Loucy (cell line): ENCODE measurements at regions not wholly inside any gene's neighbourhood (a gene's known extent, or its start where the extent isn't known, plus 50 kb on each side); places are given as distances from the start of the nearest gene placed in this dataset.

Experiments used
- H2AFZ ChIP-seq: fragments of 200-600 bp; sonication (generic); 2 replicates; pipeline ENCODE4 v1.6.0; 2016; ENCODE audit warnings: antibody characterized with exemption, mild to moderate bottlenecking, low read length, moderate library complexity
- H3F3A ChIP-seq: fragments of 200-600 bp; 2 replicates; pipeline ENCODE4 v1.6.0; 2016; ENCODE audit warnings: antibody characterized with exemption, low read depth, mild to moderate bottlenecking
- H3K27me3 ChIP-seq: fragments of 200-600 bp; sonication (generic); 2 replicates; pipeline ENCODE4 v1.6.1; 2014; ENCODE audit warnings: low read length, mild to moderate bottlenecking; ENCODE audit not compliant: insufficient read depth, poor library complexity, severe bottlenecking
- H3K36me3 ChIP-seq: fragments of 200-600 bp; sonication (generic); 2 replicates; pipeline ENCODE4 v1.6.1; 2016; ENCODE audit warnings: low read length; ENCODE audit not compliant: insufficient read depth
- H3K4me1 ChIP-seq: fragments of 200-600 bp; sonication (generic); 2 replicates; pipeline ENCODE4 v1.5.1; 2014; ENCODE audit warnings: low read length, mild to moderate bottlenecking; ENCODE audit not compliant: insufficient read depth, poor library complexity, severe bottlenecking
- H3K4me2 ChIP-seq: fragments of 200-600 bp; sonication (generic); 2 replicates; pipeline ENCODE4 v1.6.0; 2014; ENCODE audit warnings: antibody characterized with exemption, low read length, low read depth, mild to moderate bottlenecking; ENCODE audit not compliant: poor library complexity, severe bottlenecking
- H3K4me3 ChIP-seq: fragments of 200-600 bp; sonication (generic); 2 replicates; pipeline ENCODE4 v1.5.1; 2014; ENCODE audit warnings: low read length, mild to moderate bottlenecking, mixed read lengths; ENCODE audit not compliant: poor library complexity, severe bottlenecking
- H3K79me2 ChIP-seq: fragments of 200-600 bp; sonication (generic); 2 replicates; pipeline ENCODE4 v1.6.1; 2014; ENCODE audit warnings: low read length; ENCODE audit not compliant: insufficient read depth
- H3K9ac ChIP-seq: fragments of 200-600 bp; sonication (generic); 2 replicates; pipeline ENCODE4 v1.6.0; 2014; ENCODE audit warnings: mild to moderate bottlenecking, low read depth, low read length, moderate library complexity; ENCODE audit not compliant: poor library complexity, severe bottlenecking
- H3K9me2 ChIP-seq: fragments of 200-600 bp; sonication (generic); replicated peaks from 2 replicates; pipeline ENCODE4 v1.6.1; 2016; ENCODE audit warnings: low read depth, low read length, mixed read lengths
- H3K9me3 ChIP-seq: fragments of 200-600 bp; sonication (generic); 2 replicates; pipeline ENCODE4 v1.6.1; 2014; ENCODE audit warnings: mild to moderate bottlenecking, antibody characterized with exemption, low read length, low read depth; ENCODE audit not compliant: insufficient read depth
- H4K20me1 ChIP-seq: fragments of 200-600 bp; sonication (generic); 2 replicates; pipeline ENCODE4 v1.6.0; 2014; ENCODE audit warnings: antibody characterized with exemption, low read length, mild to moderate bottlenecking; ENCODE audit not compliant: insufficient read depth, poor library complexity, severe bottlenecking
- CTCF ChIP-seq: fragments of 200-600 bp; sonication (generic); conservative IDR thresholded peaks from 2 replicates; pipeline ENCODE4 v1.5.1; 2014; ENCODE audit warnings: mild to moderate bottlenecking, antibody characterized with exemption, low read length
- EZH2phosphoT487 ChIP-seq: fragments of 200-600 bp; IDR thresholded peaks from 2 replicates; pipeline ENCODE4 v1.6.1; 2018; ENCODE audit warnings: antibody characterized with exemption, mild to moderate bottlenecking, moderate library complexity, borderline replicate concordance

GRCh38 chr6:92687278-92687677, 732.1 kb downstream of the EPHA7 start:
- Histone ChIP-seq H2AFZ (no peak overlapping the region), H3K9me2 (no peaks in the 10 kb centered on the region), H3K9ac (no peak overlapping the region), H4K20me1 (no peaks in the 10 kb centered on the region), H3K9me3 (no peaks in the 10 kb centered on the region), H3K27me3 (no peaks in the 10 kb centered on the region), H3F3A (no peaks in the 10 kb centered on the region), H3K36me3 (no peaks in the 10 kb centered on the region), H3K4me2 (no peak overlapping the region), H3K4me1 (no peaks in the 10 kb centered on the region), H3K79me2 (no peaks in the 10 kb centered on the region), H3K4me3 (no peak overlapping the region)
- TF ChIP-seq CTCF (no peak), EZH2phosphoT487 (no peak)

- Histone ChIP-seq H3K79me2 (no peaks in the 10 kb centered on the region), H3K4me1 (no peaks in the 10 kb centered on the region), H3K27me3 (no peaks in the 10 kb centered on the region), H3K4me2 (no peak overlapping the region), H3K9ac (no peak overlapping the region), H3K9me2 (no peaks in the 10 kb centered on the region), H3K9me3 (no peaks in the 10 kb centered on the region), H3K36me3 (no peaks in the 10 kb centered on the region), H2AFZ (no peak overlapping the region), H3F3A (no peaks in the 10 kb centered on the region), H3K4me3 (no peak overlapping the region), H4K20me1 (no peaks in the 10 kb centered on the region)
- TF ChIP-seq CTCF (no peak), EZH2phosphoT487 (no peak)
These were observed 735.0 kb downstream of the EPHA7 start for GRCh38 chr6:92684386-92684785.

- Histone ChIP-seq H3K27me3 (no peaks in the 10 kb centered on the region), H3K79me2 (no peaks in the 10 kb centered on the region), H3K9me2 (no peaks in the 10 kb centered on the region), H3K4me3 (no peak overlapping the region), H3K9me3 (no peaks in the 10 kb centered on the region), H4K20me1 (no peaks in the 10 kb centered on the region), H3K36me3 (no peaks in the 10 kb centered on the region), H3K9ac (no peak overlapping the region), H3K4me2 (no peak overlapping the region), H2AFZ (no peak overlapping the region), H3F3A (no peaks in the 10 kb centered on the region), H3K4me1 (no peaks in the 10 kb centered on the region)
- TF ChIP-seq EZH2phosphoT487 (no peak), CTCF (no peak)
These were observed 735.6 kb downstream of the EPHA7 start for GRCh38 chr6:92683748-92684147.
